Muscle layer of duodenum (tissue), 2 donors: ENCODE measurements at regions not wholly inside any gene's neighbourhood (a gene's known extent, or its start where the extent isn't known, plus 50 kb on each side); places are given as distances from the start of the nearest gene placed in this dataset.

Source experiments
- H3K27ac ChIP-seq: one replicate; pipeline ENCODE4 v1.7.0; 2013; ENCODE audit warnings: mild to moderate bottlenecking, low read length
- H3K27me3 ChIP-seq: one replicate; pipeline ENCODE4 v1.7.0; 2013; ENCODE audit warnings: low read depth, mild to moderate bottlenecking, control low read depth, low read length
- H3K36me3 ChIP-seq, 2 donors: one replicate each; pipeline ENCODE4 v1.7.0; 2013; ENCODE audit warnings: low read length in 2 of 2, control low read depth in 1 of 2, mild to moderate bottlenecking in 1 of 2; ENCODE audit not compliant: insufficient read depth in 2 of 2, control insufficient read depth in 1 of 2
- H3K4me1 ChIP-seq, 2 donors: one replicate each; pipeline ENCODE4 v1.7.0; 2013; ENCODE audit warnings: low read length in 2 of 2, mild to moderate bottlenecking in 2 of 2, control low read depth in 1 of 2, moderate library complexity in 1 of 2; ENCODE audit not compliant: insufficient read depth in 2 of 2, control insufficient read depth in 1 of 2
- H3K4me3 ChIP-seq, 2 donors: one replicate each; pipeline ENCODE4 v1.7.0; 2013; ENCODE audit warnings: low read length in 2 of 2, low read depth in 1 of 2, mild to moderate bottlenecking in 1 of 2
- H3K9me3 ChIP-seq, 2 donors: one replicate each; pipeline ENCODE4 v1.7.0; 2013; ENCODE audit warnings: low read length in 2 of 2, control low read depth in 1 of 2, mild to moderate bottlenecking in 1 of 2; ENCODE audit not compliant: control insufficient read depth in 1 of 2
- donor health status: healthy.

- Histone ChIP-seq H3K9me3 (no peaks in the 10 kb centered on the region), H3K4me3 (no peak overlapping the region), H3K4me1 (no peaks in the 10 kb centered on the region), H3K27me3 (no peaks in the 10 kb centered on the region), H3K36me3 (no peaks in the 10 kb centered on the region), H3K27ac (no peak overlapping the region)
Observed at GRCh38 chr3:167958141-167958540, 137.6 kb downstream of the GOLIM4 start.

- Histone ChIP-seq H3K9me3 (no peaks in the 10 kb centered on the region), H3K4me1 (no peaks in the 10 kb centered on the region), H3K4me3 (no peak overlapping the region), H3K27ac (no peak overlapping the region), H3K36me3 (no peaks in the 10 kb centered on the region), H3K27me3 (no peaks in the 10 kb centered on the region)
Observed at GRCh38 chr3:167952969-167953368, 142.8 kb downstream of the GOLIM4 start.

- Histone ChIP-seq H3K36me3 (no peaks in the 10 kb centered on the region), H3K9me3 (no peaks in the 10 kb centered on the region), H3K4me1 (no peaks in the 10 kb centered on the region), H3K4me3 (no peak overlapping the region), H3K27me3 (no peaks in the 10 kb centered on the region), H3K27ac (no peak overlapping the region)
Observed at GRCh38 chr3:167950212-167950611, 145.5 kb downstream of the GOLIM4 start.

- H3K9me3 ChIP-seq = no peaks in the 10 kb centered on the region
- no peaks in the 10 kb centered on the region for H3K27me3 ChIP-seq
- peaks cover 0 to 3% of the 10 kb centered on the region in 2 donors for H3K4me1 ChIP-seq
- H3K4me3 ChIP-seq = no peak overlapping the region
- no peak overlapping the region for H3K27ac ChIP-seq
- H3K36me3 ChIP-seq = no peaks in the 10 kb centered on the region
Observed at GRCh38 chr3:167941234-167941995, 154.3 kb downstream of the GOLIM4 start.

- Histone ChIP-seq H3K4me1 (peaks cover 0 to 3% of the 10 kb centered on the region in 2 donors), H3K27me3 (no peaks in the 10 kb centered on the region), H3K36me3 (no peaks in the 10 kb centered on the region), H3K27ac (no peak overlapping the region), H3K9me3 (no peaks in the 10 kb centered on the region), H3K4me3 (no peak overlapping the region)
Observed at GRCh38 chr3:167940241-167940640, 155.5 kb downstream of the GOLIM4 start.

GRCh38 chr3:167938516-167938915 is 157.2 kb downstream of the GOLIM4 start:
- Histone ChIP-seq H3K4me1 (peaks cover 0 to 3% of the 10 kb centered on the region in 2 donors), H3K36me3 (no peaks in the 10 kb centered on the region), H3K27ac (no peak overlapping the region), H3K4me3 (no peak overlapping the region), H3K9me3 (no peaks in the 10 kb centered on the region), H3K27me3 (no peaks in the 10 kb centered on the region)

- H3K27me3 ChIP-seq = no peaks in the 10 kb centered on the region
Observed at GRCh38 chr3:167936019-167936418, 159.7 kb downstream of the GOLIM4 start.

GRCh38 chr3:167930453-167930852 is 165.3 kb downstream of the GOLIM4 start:
- Histone ChIP-seq H3K4me1 (no peaks in the 10 kb centered on the region), H3K27me3 (no peaks in the 10 kb centered on the region), H3K36me3 (no peaks in the 10 kb centered on the region), H3K4me3 (no peak overlapping the region), H3K9me3 (no peaks in the 10 kb centered on the region), H3K27ac (no peak overlapping the region)

More at GRCh38 chr3:167936019-167936418, 159.7 kb downstream of the GOLIM4 start:
- Histone ChIP-seq H3K9me3 (no peaks in the 10 kb centered on the region), H3K4me1 (peaks cover 0 to 3% of the 10 kb centered on the region in 2 donors), H3K27ac (no peak overlapping the region), H3K4me3 (no peak overlapping the region), H3K36me3 (no peaks in the 10 kb centered on the region)

GRCh38 chr3:167929968-167930367 is 165.8 kb downstream of the GOLIM4 start:
- H3K27me3 ChIP-seq = no peaks in the 10 kb centered on the region
- H3K4me3 ChIP-seq = no peak overlapping the region
- H3K4me1 ChIP-seq = no peaks in the 10 kb centered on the region
- no peaks in the 10 kb centered on the region for H3K9me3 ChIP-seq
- no peak overlapping the region for H3K27ac ChIP-seq
- H3K36me3 ChIP-seq = no peaks in the 10 kb centered on the region

GRCh38 chr3:167928381-167928780 is 167.3 kb downstream of the GOLIM4 start:
- H3K27ac ChIP-seq = no peak overlapping the region
- H3K4me1 ChIP-seq = no peaks in the 10 kb centered on the region
- H3K4me3 ChIP-seq = no peak overlapping the region
- H3K27me3 ChIP-seq = no peaks in the 10 kb centered on the region
- H3K36me3 ChIP-seq = no peaks in the 10 kb centered on the region
- no peaks in the 10 kb centered on the region for H3K9me3 ChIP-seq

GRCh38 chr3:167920747-167921146 is 175.0 kb downstream of the GOLIM4 start:
- Histone ChIP-seq H3K27ac (no peak overlapping the region), H3K27me3 (no peaks in the 10 kb centered on the region), H3K9me3 (no peaks in the 10 kb centered on the region), H3K36me3 (no peaks in the 10 kb centered on the region), H3K4me1 (no peaks in the 10 kb centered on the region), H3K4me3 (no peak overlapping the region)

GRCh38 chr3:167919590-167919989 is 176.1 kb downstream of the GOLIM4 start:
- H3K4me3 ChIP-seq = no peak overlapping the region
- no peaks in the 10 kb centered on the region for H3K27me3 ChIP-seq
- no peak overlapping the region for H3K27ac ChIP-seq
- H3K4me1 ChIP-seq = no peaks in the 10 kb centered on the region
- H3K9me3 ChIP-seq = no peaks in the 10 kb centered on the region
- no peaks in the 10 kb centered on the region for H3K36me3 ChIP-seq
